ENCODE measurements at regions not wholly inside any gene's neighbourhood (a gene's known extent, or its start where the extent isn't known, plus 50 kb on each side); places are given as distances from the start of the nearest gene placed in this dataset.

- no peak overlapping the region for H3K9ac ChIP-seq (ENCODE audit: insufficient read depth in 1 of 2, low read depth in 2 of 2, low read length in 2 of 2)
- ATAC-seq (no peak), DNase-seq (ENCODE audit: extremely low read depth in 1 of 4, low spot score in 3 of 4) (no peak), FAIRE-seq (no peak)
- intact Hi-C loops (cut with micrococcal nuclease): no loop called here
- BruUV-seq (replicated peaks): no TSS peak
- ChIA-PET CTCF (ENCODE audit: low intra/inter-chr PET ratio) (interaction anchor here (0.6 kb wide), 1 partner anchor 82 kb away, joined by 4 read pairs; no protein-coding TSS in a partner anchor), POLR2A (interaction anchor here (1.2 to 1.4 kb wide), 2 partner anchors 10 to 16 kb away, joined by 4 to 5 read pairs; no protein-coding TSS in a partner anchor)
- no peak overlapping the region for H3K27ac ChIP-seq (ENCODE audit: extremely low read depth, low read depth, low read length)
- no peaks in the 10 kb centered on the region for H4K20me1 ChIP-seq (replicated peaks; ENCODE audit: control insufficient read depth, insufficient read depth, low read length)
- no peak overlapping the region for H3K4me3 ChIP-seq
- H3K4me2 ChIP-seq (ENCODE audit: insufficient read depth, low read length): peak overlapping the region; percentile 15; the same call in 1 of the 2 replicates
- no peaks in the 10 kb centered on the region for H3K36me3 ChIP-seq (ENCODE audit: control insufficient read depth, insufficient read depth, low read length)
- H3K79me2 ChIP-seq (ENCODE audit: control insufficient read depth, insufficient read depth, low read length): no peaks in the 10 kb centered on the region
- H3K9me3 ChIP-seq (replicated peaks; ENCODE audit: control insufficient read depth, insufficient read depth, low read depth, low read length): no peaks in the 10 kb centered on the region
- peaks cover 0 to 3% of the 10 kb centered on the region in 2 experiments; a peak in 3 of 5 replicates for H3K27me3 ChIP-seq (ENCODE audit: control insufficient read depth in 2 of 2, insufficient read depth in 2 of 2, low read length in 2 of 2)
- peaks cover 0 to 7% of the 10 kb centered on the region in 2 experiments; a peak in 3 of 5 replicates for H3K4me1 ChIP-seq (replicated peaks in 1 of 2; ENCODE audit: control insufficient read depth in 2 of 2, insufficient read depth in 2 of 2, low read length in 2 of 2)
- no peaks in the 10 kb centered on the region for H3K9me1 ChIP-seq (ENCODE audit: control insufficient read depth, insufficient read depth, low read length)
- in situ Hi-C loops (cut with MboI): no loop called here
- 29% methylated on average over 6 of the region's 6 CpGs for WGBS (ENCODE audit: insufficient coverage, low coverage, missing lambda C conversion rate)
- no peak for TF ChIP-seq ZNF696 (CRISPR knock-in tag; conservative IDR thresholded peaks at IDR 0.05)
- TF ChIP-seq TCF3 (CRISPR knock-in tag; IDR thresholded peaks at IDR 0.05): peak; percentile 58; the same call in 1 of the 2 replicates
- no peak for TF ChIP-seq JUND (IDR thresholded peaks at IDR 0.05; ENCODE audit: borderline replicate concordance, low read depth, low read length)
- TF ChIP-seq JUND (tag; IDR thresholded peaks at IDR 0.05; ENCODE audit: borderline replicate concordance, low read depth, low read length): 0 out of 3 replicates have a peak, but pooled peaks have one; percentile 15
- TF ChIP-seq ARID1B (IDR thresholded peaks at IDR 0.05): peak; percentile 55; the same call in 1 of the 2 replicates
- peak; percentile 52; the same call in 1 of the 2 replicates for TF ChIP-seq ZNF316 (IDR thresholded peaks at IDR 0.05)
- TF ChIP-seq, protein P1, sequence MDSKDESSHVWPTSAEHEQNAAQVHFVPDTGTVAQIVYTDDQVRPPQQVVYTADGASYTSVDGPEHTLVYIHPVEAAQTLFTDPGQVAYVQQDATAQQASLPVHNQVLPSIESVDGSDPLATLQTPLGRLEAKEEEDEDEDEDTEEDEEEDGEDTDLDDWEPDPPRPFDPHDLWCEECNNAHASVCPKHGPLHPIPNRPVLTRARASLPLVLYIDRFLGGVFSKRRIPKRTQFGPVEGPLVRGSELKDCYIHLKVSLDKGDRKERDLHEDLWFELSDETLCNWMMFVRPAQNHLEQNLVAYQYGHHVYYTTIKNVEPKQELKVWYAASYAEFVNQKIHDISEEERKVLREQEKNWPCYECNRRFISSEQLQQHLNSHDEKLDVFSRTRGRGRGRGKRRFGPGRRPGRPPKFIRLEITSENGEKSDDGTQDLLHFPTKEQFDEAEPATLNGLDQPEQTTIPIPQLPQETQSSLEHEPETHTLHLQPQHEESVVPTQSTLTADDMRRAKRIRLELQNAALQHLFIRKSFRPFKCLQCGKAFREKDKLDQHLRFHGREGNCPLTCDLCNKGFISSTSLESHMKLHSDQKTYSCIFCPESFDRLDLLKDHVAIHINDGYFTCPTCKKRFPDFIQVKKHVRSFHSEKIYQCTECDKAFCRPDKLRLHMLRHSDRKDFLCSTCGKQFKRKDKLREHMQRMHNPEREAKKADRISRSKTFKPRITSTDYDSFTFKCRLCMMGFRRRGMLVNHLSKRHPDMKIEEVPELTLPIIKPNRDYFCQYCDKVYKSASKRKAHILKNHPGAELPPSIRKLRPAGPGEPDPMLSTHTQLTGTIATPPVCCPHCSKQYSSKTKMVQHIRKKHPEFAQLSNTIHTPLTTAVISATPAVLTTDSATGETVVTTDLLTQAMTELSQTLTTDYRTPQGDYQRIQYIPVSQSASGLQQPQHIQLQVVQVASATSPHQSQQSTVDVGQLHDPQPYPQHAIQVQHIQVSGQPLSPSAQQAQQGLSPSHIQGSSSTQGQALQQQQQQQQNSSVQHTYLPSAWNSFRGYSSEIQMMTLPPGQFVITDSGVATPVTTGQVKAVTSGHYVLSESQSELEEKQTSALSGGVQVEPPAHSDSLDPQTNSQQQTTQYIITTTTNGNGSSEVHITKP (IDR thresholded peaks at IDR 0.05; ENCODE audit: partially characterized antibody): peak; percentile 64
- TF ChIP-seq ZFP36 (IDR thresholded peaks at IDR 0.05; ENCODE audit: low read depth, low read length, partially characterized antibody): peak; percentile 59
- peak; percentile 36; the same call in 1 of the 2 replicates for TF ChIP-seq CBFA2T3 (IDR thresholded peaks at IDR 0.05)
- peak; percentile 42 for TF ChIP-seq MEIS2 (IDR thresholded peaks at IDR 0.05; ENCODE audit: partially characterized antibody)
- peak; percentile 30; the same call in 1 of the 2 replicates for TF ChIP-seq SMARCA4 (IDR thresholded peaks at IDR 0.05)
- no peak for TF ChIP-seq HNRNPH1 (optimal IDR thresholded peaks at IDR 0.05; ENCODE audit: low read depth, low read length)
- TF ChIP-seq CREM (IDR thresholded peaks at IDR 0.05; ENCODE audit: low read depth): peak; percentile 22; the same call in 1 of the 2 replicates
- TF ChIP-seq HNRNPL (IDR thresholded peaks at IDR 0.05; ENCODE audit: low read depth, low read length): no peak
- TF ChIP-seq CREB1 (IDR thresholded peaks at IDR 0.05): no peak
- 0 out of 2 replicates have a peak, but pooled peaks have one; percentile 27 for TF ChIP-seq CREB1 (CRISPR knock-in tag; IDR thresholded peaks at IDR 0.05)
- TF ChIP-seq, protein P2, sequence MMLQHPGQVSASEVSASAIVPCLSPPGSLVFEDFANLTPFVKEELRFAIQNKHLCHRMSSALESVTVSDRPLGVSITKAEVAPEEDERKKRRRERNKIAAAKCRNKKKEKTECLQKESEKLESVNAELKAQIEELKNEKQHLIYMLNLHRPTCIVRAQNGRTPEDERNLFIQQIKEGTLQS (IDR thresholded peaks at IDR 0.05): peak; percentile 45; the same call in 1 of the 2 replicates
- TF ChIP-seq, protein P2 (CRISPR knock-in tag; conservative IDR thresholded peaks at IDR 0.05): no peak
- no peak for TF ChIP-seq ZNF551 (CRISPR knock-in tag; IDR thresholded peaks at IDR 0.05)
- TF ChIP-seq C11orf30 (IDR thresholded peaks at IDR 0.05; ENCODE audit: low read depth): peak; percentile 34; the same call in 1 of the 2 replicates
- TF ChIP-seq DPF2 (IDR thresholded peaks at IDR 0.05): 0 out of 2 replicates have a peak, but pooled peaks have one; percentile 23
- peak; percentile 63 for TF ChIP-seq FOSL1 (tag; conservative IDR thresholded peaks at IDR 0.05)
- peak overlapping the region; percentile 17; the same call in 1 of the 2 replicates for H2AFZ ChIP-seq (ENCODE audit: low read depth, low read length)
These were observed 123.9 kb downstream of the RRAGC start for GRCh38 chr1:38735651-38736161.

All from K562 (cell line).